ENCODE measurements at regions not wholly inside any gene's neighbourhood (a gene's known extent, or its start where the extent isn't known, plus 50 kb on each side); places are given as distances from the start of the nearest gene placed in this dataset.
"Not testable (repeated sequence)": the region's sequence is repeated elsewhere in the genome, so short reads cannot be mapped to it uniquely, and the experiment has no call there.

- DNase-seq; H3K9me3 Mint-ChIP-seq; ATAC-seq; H3K36me3 Mint-ChIP-seq (ENCODE audit: insufficient read depth); H3K4me3 Mint-ChIP-seq; H3K27me3 Mint-ChIP-seq (ENCODE audit: low read depth); H3K4me1 Mint-ChIP-seq (ENCODE audit: low read depth): not testable (repeated sequence)
These were observed 487.5 kb downstream of the CHSY3 start for GRCh38 chr5:130391727-130392264.

- DNase-seq, result no peak
- Mint-ChIP-seq H3K27me3 (ENCODE audit: low read depth) (no peaks in the 10 kb centered on the region), H3K4me3 (no peak overlapping the region), H3K4me1 (ENCODE audit: low read depth) (no peaks in the 10 kb centered on the region), H3K9me3 (no peaks in the 10 kb centered on the region), H3K36me3 (ENCODE audit: insufficient read depth) (no peaks in the 10 kb centered on the region)
- ATAC-seq, result no peak
These were observed 481.9 kb downstream of the CHSY3 start for GRCh38 chr5:130386155-130386554.

- Mint-ChIP-seq H3K4me3 (no peak overlapping the region), H3K27me3 (ENCODE audit: low read depth) (no peaks in the 10 kb centered on the region), H3K9me3 (no peaks in the 10 kb centered on the region), H3K36me3 (ENCODE audit: insufficient read depth) (no peaks in the 10 kb centered on the region), H3K4me1 (ENCODE audit: low read depth) (no peaks in the 10 kb centered on the region)
- DNase-seq, result no peak
- no peak for ATAC-seq
These were observed 481.4 kb downstream of the CHSY3 start for GRCh38 chr5:130385656-130386055.

GRCh38 chr5:130365956-130366355 is 461.7 kb downstream of the CHSY3 start:
- DNase-seq (no peak), ATAC-seq (no peak)
- H3K4me1 Mint-ChIP-seq (ENCODE audit: low read depth), result no peaks in the 10 kb centered on the region
- H3K27me3 Mint-ChIP-seq (ENCODE audit: low read depth), result no peaks in the 10 kb centered on the region
- no peak overlapping the region for H3K4me3 Mint-ChIP-seq
- no peaks in the 10 kb centered on the region for H3K9me3 Mint-ChIP-seq
- no peaks in the 10 kb centered on the region for H3K36me3 Mint-ChIP-seq (ENCODE audit: insufficient read depth)

GRCh38 chr5:130350131-130350530 is 445.9 kb downstream of the CHSY3 start:
- Mint-ChIP-seq H3K4me3 (no peak overlapping the region), H3K27me3 (ENCODE audit: low read depth) (no peaks in the 10 kb centered on the region), H3K9me3 (no peaks in the 10 kb centered on the region), H3K4me1 (ENCODE audit: low read depth) (no peaks in the 10 kb centered on the region), H3K36me3 (ENCODE audit: insufficient read depth) (no peaks in the 10 kb centered on the region)
- no peak for ATAC-seq
- no peak for DNase-seq

GRCh38 chr5:130337179-130337888 is 433.1 kb downstream of the CHSY3 start:
- H3K27me3 Mint-ChIP-seq (ENCODE audit: low read depth), result no peaks in the 10 kb centered on the region
- no peaks in the 10 kb centered on the region for H3K36me3 Mint-ChIP-seq (ENCODE audit: insufficient read depth)
- H3K9me3 Mint-ChIP-seq, result no peaks in the 10 kb centered on the region
- H3K4me3 Mint-ChIP-seq, result no peak overlapping the region
- ATAC-seq (no peak), DNase-seq (no peak)
- no peaks in the 10 kb centered on the region for H3K4me1 Mint-ChIP-seq (ENCODE audit: low read depth)

GRCh38 chr5:130335117-130335516 is 430.9 kb downstream of the CHSY3 start:
- H3K9me3 Mint-ChIP-seq, result no peaks in the 10 kb centered on the region
- no peak for ATAC-seq
- no peak for DNase-seq
- H3K27me3 Mint-ChIP-seq (ENCODE audit: low read depth), result no peaks in the 10 kb centered on the region
- no peaks in the 10 kb centered on the region for H3K36me3 Mint-ChIP-seq (ENCODE audit: insufficient read depth)
- no peak overlapping the region for H3K4me3 Mint-ChIP-seq
- no peaks in the 10 kb centered on the region for H3K4me1 Mint-ChIP-seq (ENCODE audit: low read depth)

GRCh38 chr5:130333089-130333488 is 428.8 kb downstream of the CHSY3 start:
- H3K27me3 Mint-ChIP-seq (ENCODE audit: low read depth), result no peaks in the 10 kb centered on the region
- ATAC-seq, result no peak
- no peak for DNase-seq
- no peak overlapping the region for H3K4me3 Mint-ChIP-seq
- H3K9me3 Mint-ChIP-seq, result no peaks in the 10 kb centered on the region
- H3K4me1 Mint-ChIP-seq (ENCODE audit: low read depth), result no peaks in the 10 kb centered on the region
- H3K36me3 Mint-ChIP-seq (ENCODE audit: insufficient read depth), result no peaks in the 10 kb centered on the region

GRCh38 chr5:130331332-130331731 is 427.1 kb downstream of the CHSY3 start:
- Mint-ChIP-seq H3K27me3 (ENCODE audit: low read depth) (no peaks in the 10 kb centered on the region), H3K36me3 (ENCODE audit: insufficient read depth) (no peaks in the 10 kb centered on the region), H3K9me3 (no peaks in the 10 kb centered on the region)

GRCh38 chr5:130324953-130325671 is 420.8 kb downstream of the CHSY3 start:
- H3K27me3 Mint-ChIP-seq (ENCODE audit: low read depth), result no peaks in the 10 kb centered on the region
- H3K4me3 Mint-ChIP-seq, result no peak overlapping the region
- H3K36me3 Mint-ChIP-seq (ENCODE audit: insufficient read depth), result no peaks in the 10 kb centered on the region
- ATAC-seq (no peak), DNase-seq (no peak)
- peaks cover 12% of the 10 kb centered on the region for H3K9me3 Mint-ChIP-seq
- H3K4me1 Mint-ChIP-seq (ENCODE audit: low read depth), result no peaks in the 10 kb centered on the region

More at GRCh38 chr5:130331332-130331731, 427.1 kb downstream of the CHSY3 start:
- H3K4me1 Mint-ChIP-seq (ENCODE audit: low read depth), result no peaks in the 10 kb centered on the region
- no peak overlapping the region for H3K4me3 Mint-ChIP-seq
- ATAC-seq (no peak), DNase-seq (no peak)

- Mint-ChIP-seq H3K9me3 (peaks cover 12% of the 10 kb centered on the region), H3K4me1 (ENCODE audit: low read depth) (no peaks in the 10 kb centered on the region), H3K36me3 (ENCODE audit: insufficient read depth) (no peaks in the 10 kb centered on the region), H3K4me3 (no peak overlapping the region), H3K27me3 (ENCODE audit: low read depth) (no peaks in the 10 kb centered on the region)
- DNase-seq (no peak), ATAC-seq (no peak)
These were observed 419.7 kb downstream of the CHSY3 start for GRCh38 chr5:130323804-130324454.

- Mint-ChIP-seq H3K4me3 (no peak overlapping the region), H3K36me3 (ENCODE audit: insufficient read depth) (no peaks in the 10 kb centered on the region), H3K27me3 (ENCODE audit: low read depth) (no peaks in the 10 kb centered on the region), H3K9me3 (peaks cover 12% of the 10 kb centered on the region), H3K4me1 (ENCODE audit: low read depth) (no peaks in the 10 kb centered on the region)
- ATAC-seq (no peak), DNase-seq (no peak)
These were observed 417.7 kb downstream of the CHSY3 start for GRCh38 chr5:130321931-130322330.

GRCh38 chr5:130316971-130317680 is 412.9 kb downstream of the CHSY3 start:
- Mint-ChIP-seq H3K4me3 (no peak overlapping the region), H3K36me3 (ENCODE audit: insufficient read depth) (no peaks in the 10 kb centered on the region), H3K9me3 (peaks cover 14% of the 10 kb centered on the region), H3K27me3 (ENCODE audit: low read depth) (no peaks in the 10 kb centered on the region), H3K4me1 (ENCODE audit: low read depth) (no peaks in the 10 kb centered on the region)
- ATAC-seq (no peak), DNase-seq (no peak)

- H3K36me3 Mint-ChIP-seq (ENCODE audit: insufficient read depth), result no peaks in the 10 kb centered on the region
- no peak overlapping the region for H3K4me3 Mint-ChIP-seq
- H3K9me3 Mint-ChIP-seq, result no peaks in the 10 kb centered on the region
- no peaks in the 10 kb centered on the region for H3K4me1 Mint-ChIP-seq (ENCODE audit: low read depth)
- H3K27me3 Mint-ChIP-seq (ENCODE audit: low read depth), result no peaks in the 10 kb centered on the region
- no peak for DNase-seq
- no peak for ATAC-seq
These were observed 391.0 kb downstream of the CHSY3 start for GRCh38 chr5:130295235-130295634.
